GM12865 (cell line): ENCODE measurements at regions not wholly inside any gene's neighbourhood (a gene's known extent, or its start where the extent isn't known, plus 50 kb on each side); places are given as distances from the start of the nearest gene placed in this dataset.
"Not testable (repeated sequence)": the region's sequence is repeated elsewhere in the genome, so short reads cannot be mapped to it uniquely, and the experiment has no call there.

Experiments
- DNase-seq: peaks from one replicate; pipeline ENCODE4 v3.0.0; 2010; ENCODE audit warnings: low read depth
- H3K4me3 ChIP-seq: 2 replicates; pipeline ENCODE4 v1.5.1; 2011; ENCODE audit warnings: mild to moderate bottlenecking, low read depth, low read length, control low read depth
- CTCF ChIP-seq: IDR thresholded peaks from 2 replicates; pipeline ENCODE4 v1.5.1; 2011; ENCODE audit warnings: low read length, control low read depth, low read depth, inconsistent platforms; ENCODE audit not compliant: insufficient read depth; ENCODE audit errors: missing control alignments

- no peak for DNase-seq
- TF ChIP-seq CTCF = no peak
- H3K4me3 ChIP-seq = no peak overlapping the region
Observed at GRCh38 chr6:15935661-15936060, 193.2 kb upstream of the MYLIP start.

- not testable (repeated sequence) for H3K4me3 ChIP-seq, DNase-seq
Observed at GRCh38 chr6:15931697-15932096, 197.2 kb upstream of the MYLIP start.

DNA sequence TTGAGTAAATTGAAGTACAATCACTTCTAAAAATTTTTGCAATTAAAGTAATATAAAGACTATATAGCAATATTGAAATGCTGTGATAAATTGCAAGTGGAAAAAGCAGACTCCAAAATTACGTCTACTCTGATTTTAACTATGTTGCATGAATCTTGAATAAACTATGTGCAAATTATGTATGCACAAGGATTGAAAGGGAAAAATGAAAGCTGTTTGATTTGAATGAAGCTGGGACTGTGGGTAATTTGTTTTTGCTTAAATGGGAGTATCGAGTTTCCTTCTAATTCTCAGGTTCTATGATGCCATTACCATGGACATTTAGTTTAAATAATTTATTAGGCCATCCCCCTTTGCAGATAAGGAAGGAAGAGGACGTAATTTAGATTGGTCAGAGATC, 198.7 kb upstream of the MYLIP start:
- no peak for DNase-seq
- TF ChIP-seq CTCF = no peak
- H3K4me3 ChIP-seq = no peak overlapping the region

DNA sequence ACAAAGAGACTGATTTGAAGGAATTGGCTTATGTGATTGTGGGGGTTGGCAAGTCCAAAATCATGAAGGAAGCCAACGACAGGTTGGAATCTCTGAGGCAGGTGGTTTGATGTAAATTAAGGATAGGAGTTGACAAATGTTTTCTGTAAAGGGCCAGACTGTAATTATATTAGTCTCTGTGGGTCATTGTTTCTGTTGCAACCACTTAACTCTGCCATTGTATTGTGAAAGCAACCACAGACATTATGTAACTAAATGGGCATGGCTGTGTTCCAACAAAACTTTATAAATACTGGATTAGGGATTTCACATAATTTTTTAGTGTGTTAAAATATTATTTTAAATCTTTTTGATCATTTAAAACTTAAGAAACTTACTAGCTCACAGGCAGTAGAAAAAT, 199.2 kb upstream of the MYLIP start:
- no peak overlapping the region for H3K4me3 ChIP-seq
- no peak for DNase-seq
- TF ChIP-seq CTCF = no peak

- no peak for TF ChIP-seq CTCF
Observed at GRCh38 chr6:15927531-15928225, 201.2 kb upstream of the MYLIP start.

GRCh38 chr6:15926256-15926655, 202.6 kb upstream of the MYLIP start:
- no peak for DNase-seq
- H3K4me3 ChIP-seq = no peak overlapping the region
- TF ChIP-seq CTCF = no peak

More at GRCh38 chr6:15927531-15928225, 201.2 kb upstream of the MYLIP start:
- no peak for DNase-seq
- H3K4me3 ChIP-seq = no peak overlapping the region

- no peak overlapping the region for H3K4me3 ChIP-seq
- no peak for TF ChIP-seq CTCF
- no peak for DNase-seq
Observed at GRCh38 chr6:15924893-15925292, 204.0 kb upstream of the MYLIP start.
